GM23338 (cell line): ENCODE measurements at regions not wholly inside any gene's neighbourhood (a gene's known extent, or its start where the extent isn't known, plus 50 kb on each side); places are given as distances from the start of the nearest gene placed in this dataset.

Experiments used
- ATAC-seq: fragments of 200-7000 bp; cut with Tn5 transposase; 3 replicates; pipeline ENCODE4 v1.9.1; 2020
- DNase-seq: peaks from one replicate; pipeline ENCODE4 v3.0.0-alpha.2; 2015; ENCODE audit warnings: low spot score
- H2AFZ ChIP-seq: fragments of 200-600 bp; sonication (generic); 2 replicates; pipeline ENCODE4 v1.8.0; 2016; ENCODE audit warnings: antibody characterized with exemption, mild to moderate bottlenecking, moderate library complexity
- H3F3A ChIP-seq: fragments of 200-600 bp; sonication (generic); replicated peaks from 2 replicates; pipeline ENCODE4 v1.8.0; 2017; ENCODE audit warnings: antibody characterized with exemption, mixed run types, low read depth
- H3K27ac ChIP-seq: fragments of 200-600 bp; sonication (generic); 2 replicates; pipeline ENCODE4 v1.6.1; 2016; ENCODE audit warnings: low read depth
- H3K27me3 ChIP-seq: fragments of 200-600 bp; sonication (generic); 2 replicates; pipeline ENCODE4 v1.8.0; 2016; ENCODE audit warnings: mild to moderate bottlenecking, mixed run types, moderate library complexity; ENCODE audit not compliant: insufficient read depth
- H3K36me3 ChIP-seq: fragments of 200-600 bp; sonication (generic); 2 replicates; pipeline ENCODE4 v1.8.0; 2016; ENCODE audit warnings: mild to moderate bottlenecking; ENCODE audit not compliant: insufficient read depth
- H3K4me1 ChIP-seq: fragments of 200-600 bp; sonication (generic); 2 replicates; pipeline ENCODE4 v1.8.0; 2016; ENCODE audit warnings: mild to moderate bottlenecking, moderate library complexity; ENCODE audit not compliant: insufficient read depth
- H3K4me2 ChIP-seq: fragments of 200-600 bp; sonication (generic); 2 replicates; pipeline ENCODE4 v1.7.1; 2017; ENCODE audit warnings: mixed run types
- H3K4me3 ChIP-seq: fragments of 200-600 bp; sonication (generic); 2 replicates; pipeline ENCODE4 v1.6.1; 2016; ENCODE audit warnings: mixed run types
- H3K79me2 ChIP-seq: fragments of 200-600 bp; sonication (generic); replicated peaks from 2 replicates; pipeline ENCODE4 v1.8.0; 2017; ENCODE audit warnings: mild to moderate bottlenecking; ENCODE audit not compliant: insufficient read depth
- H3K9me2 ChIP-seq: fragments of 200-600 bp; sonication (generic); 2 replicates; pipeline ENCODE4 v1.8.0; 2017; ENCODE audit not compliant: insufficient read depth
- H4K20me1 ChIP-seq: fragments of 200-600 bp; sonication (generic); replicated peaks from 2 replicates; pipeline ENCODE4 v1.8.0; 2017; ENCODE audit warnings: mild to moderate bottlenecking; ENCODE audit not compliant: insufficient read depth
- H3K27ac Mint-ChIP-seq: 2 replicates; pipeline ENCODE4 v1.8.0; 2020; ENCODE audit warnings: inconsistent platforms, mild to moderate bottlenecking, moderate library complexity, mixed read lengths
- H3K27me3 Mint-ChIP-seq: 3 replicates; pipeline ENCODE4 v1.8.0; 2022; ENCODE audit warnings: low read depth, mild to moderate bottlenecking, moderate library complexity, mixed read lengths, inconsistent platforms; ENCODE audit not compliant: insufficient read depth, poor library complexity
- H3K36me3 Mint-ChIP-seq: 3 replicates; pipeline ENCODE4 v1.8.0; 2021; ENCODE audit warnings: low read depth, mild to moderate bottlenecking, inconsistent platforms, moderate library complexity, mixed read lengths
- H3K4me1 Mint-ChIP-seq: 3 replicates; pipeline ENCODE4 v1.8.0; 2020; ENCODE audit warnings: mild to moderate bottlenecking, inconsistent platforms, mixed read lengths
- H3K4me3 Mint-ChIP-seq: 3 replicates; pipeline ENCODE4 v1.8.0; 2021; ENCODE audit warnings: moderate library complexity, mild to moderate bottlenecking, inconsistent platforms, mixed read lengths
- H3K9me3 Mint-ChIP-seq: 3 replicates; pipeline ENCODE4 v1.8.0; 2020; ENCODE audit warnings: moderate library complexity, mild to moderate bottlenecking, inconsistent platforms, mixed read lengths
- CREB1 ChIP-seq: fragments of 250-450 bp; sonication (Bioruptor Pico); IDR thresholded peaks from 2 replicates; pipeline ENCODE4 v1.5.0; 2020; ENCODE audit warnings: low read depth, mild to moderate bottlenecking, moderate library complexity
- EZH2phosphoT487 ChIP-seq: fragments of 200-600 bp; sonication (generic); IDR thresholded peaks from one replicate; pipeline ENCODE4 v1.8.1; 2018; ENCODE audit warnings: antibody characterized with exemption; ENCODE audit not compliant: unreplicated experiment
- JUNB ChIP-seq: IDR thresholded peaks from one replicate; pipeline ENCODE4 v1.6.1; 2016; ENCODE audit warnings: antibody characterized with exemption; ENCODE audit not compliant: unreplicated experiment
- NANOG ChIP-seq: IDR thresholded peaks from 2 replicates; pipeline ENCODE4 v1.6.1; 2016; ENCODE audit warnings: antibody characterized with exemption, borderline replicate concordance
- REST ChIP-seq: IDR thresholded peaks from one replicate; pipeline ENCODE4 v1.6.1; 2018; ENCODE audit warnings: antibody characterized with exemption; ENCODE audit not compliant: unreplicated experiment
- STAT1 ChIP-seq: IDR thresholded peaks from one replicate; pipeline ENCODE4 v1.6.1; 2016; ENCODE audit warnings: antibody characterized with exemption; ENCODE audit not compliant: unreplicated experiment
- ZNF114 ChIP-seq: fragments of 250-450 bp; sonication (Bioruptor Pico); IDR thresholded peaks from 2 replicates; pipeline ENCODE4 v1.5.0; 2020; ENCODE audit warnings: mild to moderate bottlenecking, moderate library complexity
- TF ChIP-seq, protein P1 (sequence below), 2 experiments: fragments of 200-600 bp in 1 of 2; sonication (generic) in 1 of 2; conservative IDR thresholded peaks; 2 replicates each; pipeline versions ENCODE4 v1.5.1 to v1.6.1; 2016 to 2017; ENCODE audit warnings: antibody characterized with exemption in 2 of 2, low read depth in 2 of 2, mild to moderate bottlenecking in 2 of 2, moderate library complexity in 1 of 2

DNA sequence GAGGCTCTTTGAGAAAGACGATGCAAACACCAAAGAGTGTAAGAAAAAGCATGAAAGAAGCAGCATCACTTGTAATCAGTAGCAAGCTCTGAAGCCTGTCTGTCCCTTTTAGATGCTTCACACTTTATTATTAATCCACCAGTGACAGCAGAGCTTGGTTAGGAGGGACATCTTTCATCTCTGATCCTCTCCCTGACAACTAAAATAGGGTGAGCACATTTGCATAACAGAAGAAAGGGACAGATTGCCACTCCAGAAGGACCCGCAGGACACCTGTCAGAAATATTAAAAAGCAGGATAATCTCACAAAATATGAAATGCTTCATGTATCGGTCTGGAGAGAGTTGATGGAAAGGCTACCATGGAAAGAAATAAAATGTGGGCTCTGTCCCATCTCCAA lies 71.4 kb upstream of the MAP1B start:
- DNase-seq (no peak), ATAC-seq (no peak)
- Histone ChIP-seq H3K79me2 (no peaks in the 10 kb centered on the region), H4K20me1 (no peaks in the 10 kb centered on the region), H2AFZ (no peak overlapping the region), H3K4me1 (peaks cover 46% of the 10 kb centered on the region), H3K27ac (no peak overlapping the region), H3K27me3 (no peaks in the 10 kb centered on the region), H3K4me3 (no peak overlapping the region), H3K9me2 (no peaks in the 10 kb centered on the region), H3F3A (no peaks in the 10 kb centered on the region), H3K4me2 (no peak overlapping the region), H3K36me3 (no peaks in the 10 kb centered on the region)
- Mint-ChIP-seq H3K4me1 (peaks cover 62% of the 10 kb centered on the region), H3K27me3 (peaks cover 9% of the 10 kb centered on the region), H3K9me3 (no peaks in the 10 kb centered on the region), H3K4me3 (no peak overlapping the region), H3K36me3 (no peaks in the 10 kb centered on the region), H3K27ac (no peak overlapping the region)
- TF ChIP-seq, protein P1, sequence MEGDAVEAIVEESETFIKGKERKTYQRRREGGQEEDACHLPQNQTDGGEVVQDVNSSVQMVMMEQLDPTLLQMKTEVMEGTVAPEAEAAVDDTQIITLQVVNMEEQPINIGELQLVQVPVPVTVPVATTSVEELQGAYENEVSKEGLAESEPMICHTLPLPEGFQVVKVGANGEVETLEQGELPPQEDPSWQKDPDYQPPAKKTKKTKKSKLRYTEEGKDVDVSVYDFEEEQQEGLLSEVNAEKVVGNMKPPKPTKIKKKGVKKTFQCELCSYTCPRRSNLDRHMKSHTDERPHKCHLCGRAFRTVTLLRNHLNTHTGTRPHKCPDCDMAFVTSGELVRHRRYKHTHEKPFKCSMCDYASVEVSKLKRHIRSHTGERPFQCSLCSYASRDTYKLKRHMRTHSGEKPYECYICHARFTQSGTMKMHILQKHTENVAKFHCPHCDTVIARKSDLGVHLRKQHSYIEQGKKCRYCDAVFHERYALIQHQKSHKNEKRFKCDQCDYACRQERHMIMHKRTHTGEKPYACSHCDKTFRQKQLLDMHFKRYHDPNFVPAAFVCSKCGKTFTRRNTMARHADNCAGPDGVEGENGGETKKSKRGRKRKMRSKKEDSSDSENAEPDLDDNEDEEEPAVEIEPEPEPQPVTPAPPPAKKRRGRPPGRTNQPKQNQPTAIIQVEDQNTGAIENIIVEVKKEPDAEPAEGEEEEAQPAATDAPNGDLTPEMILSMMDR (conservative IDR thresholded peaks at IDR 0.05; ENCODE audit: low read depth in 2 of 2) = no peak
- TF ChIP-seq NANOG (no peak), REST (no peak), STAT1 (no peak), ZNF114 (CRISPR knock-in tag) (no peak), CREB1 (CRISPR knock-in tag) (no peak), EZH2phosphoT487 (no peak), JUNB (no peak)

DNA sequence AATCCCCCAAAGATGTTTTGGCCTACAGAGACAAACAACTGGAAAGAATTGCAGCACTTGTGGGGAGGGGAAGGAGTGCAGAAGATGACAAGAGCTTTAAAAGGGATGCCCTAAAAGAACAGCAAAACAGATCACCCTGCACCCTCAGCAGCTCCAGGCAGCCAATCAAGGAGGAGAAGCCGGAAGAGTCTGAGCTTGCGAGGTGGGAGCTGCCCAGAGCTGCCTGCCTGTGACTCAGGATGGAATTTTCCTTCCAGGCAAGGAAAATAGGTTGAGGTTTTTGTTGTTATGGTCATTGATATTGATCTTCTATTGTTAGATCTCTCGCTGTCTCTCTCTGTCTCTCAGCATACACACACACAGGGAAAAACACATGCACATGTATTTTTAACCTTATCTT lies 70.3 kb upstream of the MAP1B start:
- H3K27ac ChIP-seq = no peak overlapping the region
- H3K4me1 Mint-ChIP-seq = peaks cover 61% of the 10 kb centered on the region
- no peak overlapping the region for H3K4me2 ChIP-seq
- no peaks in the 10 kb centered on the region for H4K20me1 ChIP-seq
- ATAC-seq (peak; percentile 72), DNase-seq (peak; percentile 43)
- no peak overlapping the region for H3K27ac Mint-ChIP-seq
- no peak overlapping the region for H3K4me3 ChIP-seq
- no peak overlapping the region for H3K4me3 Mint-ChIP-seq
- no peaks in the 10 kb centered on the region for H3K27me3 ChIP-seq
- peaks cover 46% of the 10 kb centered on the region for H3K4me1 ChIP-seq
- H3F3A ChIP-seq = no peaks in the 10 kb centered on the region
- H2AFZ ChIP-seq = peak overlapping the region; percentile 88
- H3K36me3 ChIP-seq = no peaks in the 10 kb centered on the region
- no peaks in the 10 kb centered on the region for H3K36me3 Mint-ChIP-seq
- H3K9me3 Mint-ChIP-seq = no peaks in the 10 kb centered on the region
- peaks cover 8% of the 10 kb centered on the region for H3K27me3 Mint-ChIP-seq
- no peaks in the 10 kb centered on the region for H3K9me2 ChIP-seq
- no peaks in the 10 kb centered on the region for H3K79me2 ChIP-seq
- TF ChIP-seq EZH2phosphoT487 = no peak
- no peak for TF ChIP-seq CREB1 (CRISPR knock-in tag)
- TF ChIP-seq, protein P1 (conservative IDR thresholded peaks at IDR 0.05; ENCODE audit: low read depth in 2 of 2) = no peak
